HG03460 (cell line): ENCODE measurements at regions not wholly inside any gene's neighbourhood (a gene's known extent, or its start where the extent isn't known, plus 50 kb on each side); places are given as distances from the start of the nearest gene placed in this dataset.
"Not testable (repeated sequence)": the region's sequence is repeated elsewhere in the genome, so short reads cannot be mapped to it uniquely, and the experiment has no call there.

Experiments
- ATAC-seq: cut with Tn5 transposase; IDR thresholded peaks from one replicate; pipeline ENCODE4 v1.9.1; 2021; ENCODE audit not compliant: unreplicated experiment

DNA sequence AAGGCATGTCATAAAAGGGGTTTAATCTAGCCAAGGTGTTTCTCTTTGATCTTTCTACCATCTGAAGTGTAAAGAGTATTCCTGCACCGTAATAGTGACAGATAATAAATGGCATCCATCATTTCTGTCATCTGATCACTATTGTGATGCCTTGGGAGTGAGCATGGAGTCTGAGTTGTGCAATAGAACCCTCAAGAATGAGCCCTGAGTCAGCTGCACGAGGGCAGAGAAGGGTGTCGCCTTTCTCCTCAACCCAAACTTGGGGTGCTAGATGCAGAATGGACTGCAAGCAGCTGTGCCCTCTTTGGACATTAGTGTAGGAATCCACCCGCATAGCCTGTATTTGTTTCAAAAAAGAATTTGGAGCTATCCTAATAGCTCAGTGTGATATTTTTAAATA, 115.2 kb downstream of the ZNF37A start:
- no peak for ATAC-seq

DNA sequence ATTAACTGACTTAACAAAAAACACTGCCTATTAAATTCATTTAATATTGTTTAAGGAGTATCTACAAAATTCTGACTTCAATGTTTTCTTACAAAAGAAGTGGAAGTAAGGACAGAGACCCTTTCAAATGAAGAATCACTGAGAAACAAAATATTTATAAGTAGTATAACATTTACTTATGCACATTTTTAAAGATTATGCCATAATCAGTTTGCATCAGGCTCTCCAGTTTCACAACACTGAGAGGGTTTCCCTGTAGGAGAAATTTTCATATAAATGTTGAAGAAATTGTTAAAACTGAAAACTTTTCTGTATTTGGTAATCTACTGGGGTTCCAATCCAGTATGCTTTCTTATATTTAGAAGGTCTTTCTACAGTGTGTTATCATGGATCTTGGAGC, 115.6 kb downstream of the ZNF37A start:
- not testable (repeated sequence) for ATAC-seq

DNA sequence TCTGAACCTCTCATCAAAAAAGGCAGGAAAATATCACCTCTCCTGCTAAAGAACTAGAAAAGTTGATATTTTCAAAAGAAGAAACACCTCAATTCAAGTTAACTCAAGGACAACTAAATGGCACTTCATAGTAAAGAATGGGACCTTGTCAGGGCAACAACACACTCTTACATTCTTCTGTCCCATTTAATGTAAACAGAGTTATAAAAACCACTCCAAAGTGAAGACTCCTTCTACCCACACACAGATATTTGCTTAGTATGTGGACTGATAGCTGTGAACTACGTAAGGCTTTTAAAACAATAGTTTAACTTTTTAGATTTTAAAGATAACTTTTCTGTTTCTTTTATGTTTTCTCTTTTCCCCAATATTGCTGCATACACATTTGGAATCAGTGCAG, 118.3 kb downstream of the ZNF37A start:
- ATAC-seq: no peak

DNA sequence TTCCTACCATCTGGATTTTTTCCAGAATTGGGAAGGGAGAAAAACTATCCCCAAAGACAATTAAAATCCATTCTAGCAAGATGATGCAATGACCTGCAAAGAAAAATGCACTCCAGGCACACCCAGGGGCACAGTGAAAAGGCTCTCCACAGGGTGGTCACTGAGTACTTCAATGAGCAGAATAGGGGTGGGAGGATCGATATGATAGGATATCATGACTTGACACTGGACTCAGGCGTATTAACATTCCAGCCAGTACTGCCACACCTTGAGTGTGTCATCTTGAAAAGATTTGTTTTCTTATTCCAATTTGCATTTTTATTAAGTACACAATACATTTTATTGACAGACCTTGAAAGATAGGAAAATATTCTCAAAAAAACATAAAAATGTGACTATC, 132.2 kb downstream of the ZNF37A start:
- no peak for ATAC-seq

DNA sequence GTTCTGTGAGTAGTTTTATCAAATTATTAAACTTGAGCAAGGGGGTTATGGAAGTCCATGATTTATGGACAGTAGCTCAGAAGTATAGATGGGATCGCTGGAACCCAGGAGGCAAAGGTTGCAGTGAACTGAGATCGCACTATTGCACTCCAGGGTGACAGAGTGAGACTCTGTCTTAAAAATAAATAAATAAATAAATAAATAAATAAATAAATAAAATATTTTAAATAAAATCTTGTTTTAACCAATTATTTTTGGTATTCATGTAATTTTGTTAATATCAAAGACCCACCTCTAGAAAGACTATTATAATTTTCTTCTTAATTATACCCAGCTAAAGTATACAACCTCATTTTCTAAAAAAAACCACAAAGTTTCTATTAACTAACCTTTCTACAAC, 134.3 kb downstream of the ZNF37A start:
- ATAC-seq: no peak

DNA sequence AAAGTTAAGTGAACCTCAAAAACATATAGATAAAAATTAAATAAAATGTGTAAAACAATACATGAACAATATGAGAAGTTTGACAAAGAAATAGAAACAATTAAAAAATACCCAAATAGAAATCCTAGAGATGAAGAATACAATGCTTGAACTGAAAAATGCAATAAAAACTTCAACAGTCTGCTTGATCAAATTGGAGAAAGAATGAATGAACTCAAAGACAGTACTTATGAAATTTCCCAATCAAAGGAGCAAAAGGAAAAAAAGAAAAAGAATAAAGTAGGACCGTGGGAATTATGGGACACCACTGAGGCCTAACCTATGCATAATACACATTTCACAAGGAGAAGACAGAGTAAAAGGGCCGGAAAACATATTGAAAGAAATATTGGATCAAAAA, 144.3 kb downstream of the ZNF37A start:
- ATAC-seq: not testable (repeated sequence)

DNA sequence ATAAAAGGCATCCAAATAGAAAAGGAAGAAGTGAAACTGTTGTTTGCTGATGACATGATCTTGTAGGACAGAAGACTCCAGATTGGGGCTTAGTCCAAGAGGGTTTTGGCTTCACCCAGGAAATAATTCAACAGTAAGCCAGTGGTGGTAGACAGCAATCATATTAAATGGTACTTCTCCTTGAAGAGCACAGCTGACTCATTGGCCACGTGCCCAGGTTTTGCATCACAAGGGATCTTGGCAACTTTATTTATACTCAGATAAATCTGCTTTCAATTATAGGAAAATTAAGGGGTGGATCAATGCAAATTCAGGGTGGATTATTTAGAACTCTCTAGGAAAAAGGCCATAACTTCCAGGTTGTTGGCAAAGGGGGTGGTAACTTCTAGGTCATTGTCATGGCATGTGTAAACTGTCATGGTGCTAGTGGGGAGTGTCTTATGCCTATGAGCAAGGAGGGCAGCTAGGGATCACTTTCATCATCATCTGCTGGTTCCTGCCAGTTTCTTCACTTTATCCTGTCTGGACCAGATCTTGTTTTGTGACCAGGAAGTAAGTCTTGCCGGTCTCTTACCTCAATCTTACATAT, 148.0 kb downstream of the ZNF37A start:
- ATAC-seq: not testable (repeated sequence)

DNA sequence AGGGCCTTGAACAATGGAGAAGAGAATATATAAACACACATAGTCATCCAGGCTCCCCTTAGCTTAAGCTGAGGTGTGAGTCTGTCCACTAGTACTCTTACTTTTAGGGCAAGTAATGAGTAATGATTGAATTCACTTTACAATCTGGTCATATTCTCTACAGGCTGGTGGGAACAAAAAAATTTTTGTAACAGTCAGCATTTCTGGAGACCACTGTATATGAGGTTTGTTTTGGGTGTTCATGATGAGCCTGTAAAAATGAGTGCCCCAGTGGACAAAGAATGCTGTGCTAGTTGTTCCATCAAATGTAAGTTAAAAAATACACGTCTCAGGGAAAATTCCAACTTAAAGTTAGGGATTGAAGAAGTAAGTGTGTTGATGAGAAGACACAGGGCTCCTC, 154.0 kb downstream of the ZNF37A start:
- not testable (repeated sequence) for ATAC-seq

DNA sequence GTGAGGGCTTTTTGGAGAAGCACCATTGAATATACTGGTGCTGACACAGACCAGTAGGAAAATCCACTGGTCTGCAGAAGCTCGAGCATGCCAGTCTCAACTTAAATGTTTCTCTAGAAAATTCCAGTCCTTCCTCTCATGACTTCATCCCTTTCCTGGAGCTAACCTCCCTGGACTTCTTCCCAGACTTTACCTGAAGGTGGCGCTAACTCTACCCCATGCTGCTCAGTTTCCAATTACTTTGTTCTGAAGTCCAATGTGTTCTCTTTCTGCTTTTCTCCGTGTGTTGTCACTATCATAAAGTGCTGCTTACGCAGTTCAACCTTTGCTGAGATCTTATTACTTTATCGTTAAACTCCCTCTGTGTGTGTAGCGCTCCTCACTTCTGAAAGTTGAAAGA, 158.4 kb downstream of the ZNF37A start:
- ATAC-seq: not testable (repeated sequence)

DNA sequence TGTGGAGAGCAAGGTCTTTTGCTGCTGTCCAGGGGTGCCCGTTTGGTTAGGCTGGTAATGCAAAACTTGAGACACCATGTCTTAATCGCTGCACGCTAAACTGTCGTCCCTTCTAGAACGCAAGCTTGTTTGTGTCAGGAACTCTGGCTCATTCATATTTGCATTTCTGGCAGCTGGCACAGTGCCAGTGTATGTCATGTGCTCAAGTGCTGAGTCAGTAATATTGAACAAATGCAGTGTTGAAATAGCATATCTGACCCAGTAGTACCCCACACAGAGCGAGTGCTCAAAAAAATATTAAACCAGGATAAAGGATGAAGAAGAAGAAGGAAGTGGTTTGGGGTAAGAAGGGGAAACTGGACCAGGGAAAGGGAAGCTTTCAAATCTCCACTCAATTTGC, 173.4 kb downstream of the ZNF37A start:
- ATAC-seq: not testable (repeated sequence)

DNA sequence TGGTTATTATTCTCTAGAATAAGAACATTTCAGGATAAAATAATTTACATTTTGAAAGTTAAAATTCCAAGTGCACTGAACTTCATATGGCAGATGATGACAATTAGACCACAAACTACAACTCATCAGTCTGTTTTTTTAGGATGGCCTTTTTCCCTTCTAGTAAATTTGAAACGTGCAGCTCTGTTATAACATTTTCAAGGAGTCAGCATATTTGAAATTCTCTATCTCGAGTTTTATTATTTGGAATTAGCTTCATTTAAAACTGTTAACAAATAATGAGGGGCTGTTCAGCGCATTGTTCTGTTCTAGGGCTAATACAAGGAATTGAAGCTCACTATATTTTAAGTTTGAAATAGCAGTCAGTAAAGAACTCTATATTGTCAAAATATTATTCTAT, 176.9 kb downstream of the ZNF37A start:
- not testable (repeated sequence) for ATAC-seq

DNA sequence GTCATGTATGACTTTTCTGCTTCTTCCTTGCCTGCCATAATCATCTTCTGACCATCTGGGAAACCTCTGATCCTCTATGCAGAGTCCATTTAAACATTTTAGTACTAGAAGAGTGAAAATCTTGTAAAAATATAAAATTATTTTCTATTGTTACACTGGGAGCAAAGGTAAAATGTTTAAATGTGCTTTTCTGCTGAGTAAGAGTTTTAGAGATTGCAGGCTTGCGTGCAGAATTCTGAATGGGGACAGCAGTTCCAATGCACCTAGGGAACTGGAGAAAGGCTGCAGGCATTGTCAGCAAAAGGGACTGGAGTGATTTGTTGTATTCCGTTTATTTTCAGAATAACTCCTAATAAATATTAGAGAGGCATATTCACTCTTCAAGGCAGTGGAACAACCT, 180.7 kb downstream of the ZNF37A start:
- not testable (repeated sequence) for ATAC-seq

DNA sequence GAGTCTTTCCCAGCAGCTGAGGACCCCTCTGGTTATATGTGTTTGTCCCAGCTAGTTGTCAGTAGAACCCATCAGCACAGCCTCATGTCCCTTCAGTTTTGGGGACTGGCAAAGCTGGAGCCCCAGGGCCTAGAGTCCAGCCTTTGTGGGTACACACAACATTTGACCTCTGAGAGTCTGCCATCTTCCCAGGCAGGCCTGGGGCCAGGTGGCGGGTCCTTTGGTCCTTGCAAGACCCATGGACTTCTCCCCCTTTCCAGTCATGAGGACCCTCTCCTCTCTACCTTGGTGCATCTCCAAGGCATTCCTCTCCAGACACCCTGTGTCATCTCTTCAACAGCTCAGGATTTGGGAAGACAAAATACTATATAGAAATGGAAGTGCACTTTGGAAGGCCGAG, 198.4 kb downstream of the ZNF37A start:
- ATAC-seq: not testable (repeated sequence)

DNA sequence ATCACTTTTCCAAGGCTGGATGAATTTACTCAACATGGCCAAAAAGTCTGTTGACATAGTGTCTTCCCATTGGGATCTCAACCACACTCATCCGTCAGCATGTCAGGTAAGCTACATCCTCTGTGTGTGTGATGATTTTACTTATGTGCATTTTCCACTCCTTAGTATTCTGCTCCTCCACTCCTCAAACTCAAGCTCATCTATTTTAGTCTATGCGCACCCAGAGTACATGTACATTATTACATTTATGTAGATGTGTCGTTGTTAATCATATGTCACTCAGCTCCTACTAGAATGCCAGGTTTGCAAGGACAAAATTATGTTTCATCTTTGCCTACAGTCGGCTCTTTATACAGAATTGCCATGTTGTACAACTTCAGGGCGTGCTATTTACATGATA, 216.0 kb downstream of the ZNF37A start:
- ATAC-seq: not testable (repeated sequence)

DNA sequence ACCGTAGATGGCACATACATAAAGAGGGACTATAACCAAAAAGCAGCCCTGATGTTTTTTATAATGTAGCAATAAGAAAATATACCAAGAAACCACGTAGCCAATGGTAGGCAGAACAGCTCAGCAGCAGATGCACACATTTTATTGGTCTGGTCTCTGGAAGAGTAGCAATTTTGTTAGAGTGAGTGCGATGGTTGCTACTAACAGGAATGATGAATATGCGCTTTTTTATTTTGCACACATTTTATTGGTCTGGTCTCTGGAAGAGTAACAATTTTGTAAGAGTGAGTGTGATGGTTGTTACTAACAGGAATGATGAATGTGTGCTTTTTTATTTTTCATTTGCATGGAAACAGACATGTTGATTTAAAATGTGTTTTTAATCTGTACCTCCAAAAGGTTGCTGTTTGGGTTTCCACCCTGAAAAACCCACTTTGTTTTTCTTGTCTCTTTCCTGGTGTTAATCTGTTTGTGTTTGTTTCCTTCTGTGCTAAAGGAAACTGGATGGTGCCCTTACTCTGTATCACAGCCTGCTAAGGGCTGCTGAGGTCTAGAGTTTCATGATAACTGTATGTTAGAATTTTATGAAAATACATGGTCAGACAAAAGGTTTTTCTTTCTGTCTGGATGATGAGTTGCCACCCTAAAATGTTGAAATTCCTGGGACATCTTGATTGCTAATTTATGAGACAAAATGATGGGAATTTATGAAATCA, 221.1 kb downstream of the ZNF37A start:
- not testable (repeated sequence) for ATAC-seq

DNA sequence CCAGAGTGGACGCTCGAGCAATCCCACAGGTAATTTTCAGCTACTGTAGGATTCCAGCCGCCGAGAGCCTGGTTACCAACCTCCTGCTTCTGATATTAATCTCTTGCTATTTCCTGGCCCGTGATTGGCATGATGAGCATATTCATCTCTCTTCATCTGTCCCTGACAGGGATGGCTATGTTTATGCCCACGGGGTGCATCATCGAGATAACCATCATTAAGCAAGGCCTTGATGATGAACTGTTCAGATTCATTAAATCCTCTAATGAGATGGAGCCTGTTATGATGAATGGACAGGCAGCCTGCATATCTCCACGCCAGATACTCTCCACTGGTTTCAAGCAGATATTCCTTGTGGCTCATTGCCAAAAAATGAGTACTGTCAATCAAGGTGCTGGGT, 227.3 kb downstream of the ZNF37A start:
- not testable (repeated sequence) for ATAC-seq

DNA sequence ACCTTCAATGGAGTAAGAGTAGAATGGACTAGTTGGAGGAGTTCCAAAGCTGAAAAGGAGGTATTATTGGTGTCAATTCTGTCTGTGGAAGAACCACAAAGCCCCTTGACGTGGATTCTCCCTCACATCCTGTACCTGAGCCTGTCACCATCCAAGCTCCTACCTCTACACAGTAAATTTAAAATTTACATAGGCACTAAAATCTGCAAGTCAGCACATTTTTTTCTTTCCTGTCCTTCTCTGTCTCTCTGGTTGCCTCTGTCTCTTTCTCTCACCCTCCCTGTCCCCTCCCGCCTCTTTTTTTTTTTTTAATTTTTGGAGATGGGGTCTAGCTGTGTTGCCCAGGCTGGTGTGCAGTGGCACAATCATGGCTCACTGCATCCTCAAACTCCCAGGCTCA, 236.2 kb downstream of the ZNF37A start:
- ATAC-seq: not testable (repeated sequence)

DNA sequence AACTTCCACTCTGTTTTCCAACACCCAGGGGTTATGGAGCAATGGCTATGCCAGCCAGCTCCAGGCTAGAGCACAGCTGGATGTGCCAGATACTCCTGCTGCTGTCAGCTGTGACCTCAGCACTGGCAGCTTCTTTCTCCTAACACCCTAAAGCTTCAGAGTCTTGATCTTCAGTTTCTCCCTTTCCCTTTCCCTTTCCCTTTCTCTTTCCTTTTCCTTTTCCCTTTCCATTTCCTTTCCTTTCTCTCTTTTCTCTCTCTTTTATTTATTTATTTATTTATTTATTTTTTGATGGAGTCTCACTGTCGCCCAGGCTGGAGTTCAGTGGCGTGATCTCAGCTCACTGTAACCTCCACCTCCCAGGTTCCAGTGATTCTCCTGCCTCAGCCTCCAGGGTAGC, 237.0 kb downstream of the ZNF37A start:
- not testable (repeated sequence) for ATAC-seq

DNA sequence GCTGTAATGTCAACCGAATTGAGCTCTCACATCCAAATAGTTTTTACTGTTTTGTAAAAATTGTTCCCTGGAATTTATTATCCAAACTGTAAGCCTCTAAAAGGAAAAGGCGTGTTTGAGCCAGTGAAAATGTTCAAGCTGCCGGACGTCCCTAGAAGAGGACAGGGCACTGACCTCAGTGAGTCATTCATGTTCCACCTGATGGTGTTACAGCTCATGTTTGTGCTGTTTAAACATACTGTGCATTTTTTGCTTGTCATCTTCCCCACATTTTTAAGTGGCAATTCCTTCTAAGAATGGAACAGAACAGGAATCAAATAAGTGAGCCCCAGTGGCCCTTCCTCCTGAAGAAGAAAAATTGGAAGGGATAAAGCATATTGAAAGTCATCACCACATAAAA, 239.6 kb downstream of the ZNF37A start:
- ATAC-seq: not testable (repeated sequence)

DNA sequence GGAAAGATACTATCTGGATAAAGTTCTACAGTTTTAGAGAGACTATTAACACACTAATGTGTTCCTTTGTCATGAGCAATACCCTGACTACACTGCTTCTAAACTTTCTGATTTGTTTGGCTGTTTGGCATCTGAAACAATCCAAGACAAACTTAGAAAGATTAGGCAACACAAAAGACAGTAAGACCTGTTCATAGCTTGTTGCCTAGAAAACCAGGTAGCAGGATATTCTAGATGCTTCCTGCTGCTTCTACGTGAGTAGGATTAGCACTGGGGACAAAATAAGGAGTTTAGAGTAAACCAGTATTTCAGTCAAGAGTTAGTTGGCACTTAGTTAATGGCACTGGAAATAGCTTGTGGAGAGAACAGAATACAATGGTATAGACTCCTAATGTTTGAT, 256.5 kb downstream of the ZNF37A start:
- ATAC-seq: not testable (repeated sequence)

DNA sequence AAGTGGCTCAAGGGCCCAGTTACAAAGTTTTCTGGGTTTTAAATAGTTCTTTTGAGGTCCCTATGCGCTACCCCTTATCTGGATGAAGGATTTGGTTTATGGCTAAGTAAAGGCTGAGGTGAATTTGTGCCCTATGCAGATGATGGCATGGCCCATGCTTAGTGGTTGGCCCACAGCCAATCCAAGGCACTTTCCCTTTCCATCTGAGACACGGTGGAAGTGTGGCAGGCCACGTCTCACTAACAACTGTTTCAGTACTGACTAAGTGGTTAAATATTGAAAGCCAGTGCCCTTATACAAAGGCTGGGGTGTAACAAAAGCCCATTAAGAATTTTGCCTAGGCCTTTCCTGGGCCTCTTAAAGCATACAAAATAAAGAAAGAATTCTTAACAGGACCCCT, 260.3 kb downstream of the ZNF37A start:
- not testable (repeated sequence) for ATAC-seq

DNA sequence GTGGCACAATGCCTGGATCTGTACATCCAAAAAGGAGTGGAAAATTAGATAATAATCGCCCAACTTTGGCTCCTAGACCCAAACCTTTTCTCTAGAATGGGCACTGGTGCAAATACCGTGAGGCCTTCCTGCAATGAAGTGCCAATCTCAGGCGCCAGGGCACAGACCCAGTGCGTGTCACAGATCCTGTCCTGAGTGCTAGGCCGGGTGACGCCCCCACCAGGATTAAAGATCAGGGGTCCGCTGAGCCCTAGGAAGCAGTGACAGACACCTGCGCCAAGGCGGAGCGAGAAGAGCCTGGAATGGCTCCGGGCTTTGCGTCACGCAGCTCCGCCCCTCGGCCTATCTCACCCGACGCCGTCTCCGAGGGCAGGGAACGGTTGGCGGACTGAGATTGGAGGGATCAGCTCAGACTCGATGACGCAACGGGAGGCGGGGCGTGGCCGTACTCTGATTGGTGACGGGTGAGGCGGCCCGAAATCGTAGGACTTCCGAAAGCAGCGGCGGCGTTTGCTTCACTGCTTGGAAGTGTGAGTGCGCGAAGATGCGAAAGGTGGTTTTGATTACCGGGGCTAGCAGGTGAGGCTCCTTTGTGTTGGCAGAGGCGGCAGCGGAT, 261.9 kb downstream of the ZNF37A start:
- ATAC-seq: peak; percentile 99
